GM19324 (cell line): ENCODE measurements at regions not wholly inside any gene's neighbourhood (a gene's known extent, or its start where the extent isn't known, plus 50 kb on each side); places are given as distances from the start of the nearest gene placed in this dataset.
"Not testable (repeated sequence)": the region's sequence is repeated elsewhere in the genome, so short reads cannot be mapped to it uniquely, and the experiment has no call there.

Source experiments
- ATAC-seq: cut with Tn5 transposase; IDR thresholded peaks from one replicate; pipeline ENCODE4 v1.9.1; 2021; ENCODE audit warnings: mild to moderate bottlenecking, moderate library complexity; ENCODE audit not compliant: unreplicated experiment, low FRiP score

GRCh38 chr4:129968778-129969177, 872.8 kb downstream of the C4orf33 start:
- no peak for ATAC-seq

- ATAC-seq, result no peak
Measured at GRCh38 chr4:129970801-129971200, 874.8 kb downstream of the C4orf33 start.

GRCh38 chr4:129971419-129971818, 875.5 kb downstream of the C4orf33 start:
- ATAC-seq, result no peak

GRCh38 chr4:129972257-129972656, 876.3 kb downstream of the C4orf33 start:
- no peak for ATAC-seq

- no peak for ATAC-seq
Measured at GRCh38 chr4:129974730-129975129, 878.8 kb downstream of the C4orf33 start.

GRCh38 chr4:129978315-129978714, 882.4 kb downstream of the C4orf33 start:
- no peak for ATAC-seq

- no peak for ATAC-seq
Measured at GRCh38 chr4:129988957-129989356, 893.0 kb downstream of the C4orf33 start.

- ATAC-seq, result peak; percentile 90
Measured at GRCh38 chr4:129994715-129995114, 898.8 kb downstream of the C4orf33 start.

GRCh38 chr4:129998436-129999150, 902.6 kb downstream of the C4orf33 start:
- no peak for ATAC-seq

- no peak for ATAC-seq
Measured at GRCh38 chr4:129999156-129999555, 903.2 kb downstream of the C4orf33 start.

GRCh38 chr4:130008461-130008860, 912.5 kb downstream of the C4orf33 start:
- ATAC-seq, result no peak

- not testable (repeated sequence) for ATAC-seq
Measured at GRCh38 chr4:130012806-130013205, 916.9 kb downstream of the C4orf33 start.

GRCh38 chr4:130021706-130022105, 925.8 kb downstream of the C4orf33 start:
- ATAC-seq, result no peak

GRCh38 chr4:130023088-130023487, 927.1 kb downstream of the C4orf33 start:
- ATAC-seq, result no peak

- ATAC-seq, result no peak
Measured at GRCh38 chr4:130025701-130026100, 929.7 kb downstream of the C4orf33 start.

GRCh38 chr4:130026185-130026584, 930.2 kb downstream of the C4orf33 start:
- ATAC-seq, result no peak

GRCh38 chr4:130027973-130028372, 932.0 kb downstream of the C4orf33 start:
- ATAC-seq, result no peak

- peak; percentile 92 for ATAC-seq
Measured at GRCh38 chr4:130028552-130028951, 932.6 kb downstream of the C4orf33 start.

- no peak for ATAC-seq
Measured at GRCh38 chr4:130029442-130029841, 933.5 kb downstream of the C4orf33 start.

GRCh38 chr4:130031858-130032257, 935.9 kb downstream of the C4orf33 start:
- ATAC-seq, result no peak

- ATAC-seq, result not testable (repeated sequence)
Measured at GRCh38 chr4:130033657-130034056, 937.7 kb downstream of the C4orf33 start.

- ATAC-seq, result no peak
Measured at GRCh38 chr4:130034876-130035275, 938.9 kb downstream of the C4orf33 start.

- ATAC-seq, result no peak
Measured at GRCh38 chr4:130035391-130035790, 939.4 kb downstream of the C4orf33 start.
